LoVo (cell line): ENCODE measurements at regions not wholly inside any gene's neighbourhood (a gene's known extent, or its start where the extent isn't known, plus 50 kb on each side); places are given as distances from the start of the nearest gene placed in this dataset.

ENCODE experiments used
- DNase-seq: peaks from one replicate; pipeline ENCODE4 v3.0.0-alpha.2; 2016; ENCODE audit warnings: low spot score

DNA sequence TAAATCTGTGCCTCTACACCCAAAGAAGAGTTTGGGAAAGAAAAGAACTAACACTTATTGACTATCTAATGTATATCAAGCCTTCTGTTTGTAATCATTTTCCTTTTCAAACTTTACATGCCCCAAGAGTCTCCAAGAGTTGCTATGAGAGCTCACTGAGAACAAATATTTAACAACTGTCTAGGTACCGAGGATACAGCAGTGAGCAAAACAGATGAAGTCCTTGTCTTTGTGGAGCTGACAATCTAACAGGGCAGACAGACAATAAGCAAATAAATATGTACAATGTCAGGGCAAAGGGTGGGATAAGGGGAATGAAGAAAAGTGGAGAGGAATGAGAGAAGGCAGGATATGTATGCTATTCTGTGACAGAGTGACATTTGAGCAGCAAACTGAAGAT lies 64.8 kb upstream of the KSR1 start:
- DNase-seq: no peak

DNA sequence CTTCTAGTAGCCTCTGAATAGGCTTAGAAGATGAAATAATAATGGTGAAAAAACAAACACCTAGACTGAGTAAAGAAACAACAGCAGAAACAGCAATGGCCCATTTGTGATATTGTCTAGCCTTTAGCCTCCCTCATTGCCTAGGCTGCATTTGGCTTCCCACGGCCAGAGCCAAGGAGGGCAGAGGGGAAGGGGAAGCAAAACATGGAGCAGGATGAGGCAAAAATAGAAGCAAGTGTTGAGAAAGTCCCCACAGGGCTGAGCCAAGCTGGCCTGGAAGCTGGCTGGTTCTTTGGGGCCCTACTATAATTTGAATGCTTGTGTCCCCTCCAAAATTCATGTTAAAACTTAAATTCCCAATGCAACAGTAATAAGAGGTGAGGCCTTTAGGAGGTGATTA lies 60.2 kb upstream of the KSR1 start:
- DNase-seq: no peak

DNA sequence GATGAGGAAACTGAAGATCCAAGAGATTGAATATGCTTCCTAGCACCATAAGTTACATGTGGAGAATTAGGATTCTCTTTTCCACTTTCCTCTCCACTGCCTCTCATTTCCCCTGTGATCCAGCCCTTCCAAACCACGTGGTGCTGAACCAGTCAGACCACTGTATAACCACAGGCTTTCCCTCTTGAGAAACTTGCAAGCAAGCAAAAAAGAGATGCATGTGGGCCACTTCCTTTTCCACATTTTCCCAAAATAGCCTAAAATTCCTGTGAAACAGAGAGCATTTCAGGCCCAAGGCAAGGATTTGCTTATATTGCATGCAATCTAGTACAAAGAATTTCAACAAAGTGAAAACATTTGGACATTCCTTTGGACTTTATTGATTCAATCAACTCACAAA lies 59.3 kb upstream of the KSR1 start:
- no peak for DNase-seq

DNA sequence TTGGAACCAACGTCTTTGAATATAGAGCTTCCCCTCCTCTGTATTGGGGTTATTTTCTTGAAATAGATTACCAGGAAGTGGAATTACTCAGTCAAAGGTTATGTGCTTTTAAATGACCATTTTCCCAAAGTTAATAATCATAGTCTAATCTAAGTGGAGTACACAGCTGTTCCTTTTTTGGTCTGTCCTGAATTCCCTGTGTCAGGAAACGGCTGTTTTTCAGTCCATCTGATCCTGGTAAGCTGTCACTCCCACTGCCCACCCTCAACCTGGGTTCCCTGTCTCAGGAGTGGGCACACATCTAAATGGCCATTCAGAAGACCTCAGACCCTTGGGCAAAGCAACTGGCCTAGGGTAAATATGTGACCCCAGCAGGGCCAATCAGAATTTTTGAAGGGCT lies 57.6 kb upstream of the KSR1 start:
- DNase-seq: no peak

DNA sequence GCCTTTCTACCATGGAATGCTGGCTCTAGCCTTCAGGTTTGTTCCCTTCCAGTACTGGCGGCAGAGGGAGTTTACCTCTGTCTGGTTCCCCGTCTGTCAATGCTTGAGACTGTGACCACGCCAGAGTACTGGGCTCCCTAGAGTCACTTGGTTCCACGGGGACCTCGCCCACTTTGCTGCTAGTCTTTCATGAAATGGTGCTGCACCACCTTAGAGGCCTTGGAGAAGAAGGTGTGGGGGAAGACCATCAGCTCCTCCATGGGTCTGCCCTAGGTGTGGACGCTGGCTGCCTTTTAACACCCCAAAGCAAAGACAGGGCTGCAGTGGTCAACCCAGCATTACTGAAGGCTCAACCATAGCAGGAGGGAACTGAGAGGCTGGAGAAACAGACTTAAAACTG lies 55.3 kb upstream of the KSR1 start:
- DNase-seq: no peak

DNA sequence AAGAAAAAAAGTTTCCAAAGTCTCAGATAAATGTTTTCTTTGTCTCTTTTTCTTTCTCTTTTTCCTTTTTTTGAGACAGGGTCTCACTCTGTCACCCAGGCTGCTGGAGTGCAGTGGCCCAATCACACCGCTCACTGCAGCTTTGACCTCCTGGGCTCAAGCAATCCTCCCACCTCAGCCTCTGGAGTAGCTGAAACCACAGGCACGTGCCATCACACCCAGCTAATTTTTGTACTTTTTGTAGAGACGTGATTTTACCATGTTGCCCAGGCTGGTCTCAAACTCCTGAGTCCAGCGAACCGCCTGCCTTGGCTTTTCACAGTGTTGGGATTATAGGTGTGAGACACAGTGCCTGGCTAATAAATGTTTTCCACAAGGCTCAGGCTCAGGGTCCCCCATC lies 53.3 kb upstream of the KSR1 start:
- DNase-seq: no peak

DNA sequence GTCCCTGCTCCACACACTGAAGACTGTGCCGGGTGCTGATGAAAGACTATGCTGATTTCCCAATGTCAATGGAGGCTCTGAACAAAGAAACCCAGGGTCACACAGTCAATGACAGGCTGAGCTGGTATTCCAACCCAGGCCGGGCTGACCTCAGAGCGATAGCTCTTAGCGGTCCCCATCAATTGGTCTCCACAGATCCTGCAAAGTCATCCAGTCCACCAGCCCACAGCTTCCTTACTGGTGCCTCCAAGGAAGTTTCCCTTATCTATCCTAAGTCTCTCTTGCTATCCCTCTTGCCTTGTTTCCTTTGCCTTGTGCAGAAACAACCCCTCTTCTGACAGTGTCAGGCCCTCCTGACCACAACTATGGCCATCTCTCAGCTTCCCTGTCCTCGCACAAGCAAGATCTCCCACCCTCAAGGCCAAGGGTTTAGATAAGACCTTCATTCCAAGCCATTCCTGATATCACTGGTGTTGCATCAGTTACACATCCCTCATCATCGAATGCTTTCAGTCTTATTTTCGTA lies 52.7 kb upstream of the KSR1 start:
- DNase-seq: no peak

DNA sequence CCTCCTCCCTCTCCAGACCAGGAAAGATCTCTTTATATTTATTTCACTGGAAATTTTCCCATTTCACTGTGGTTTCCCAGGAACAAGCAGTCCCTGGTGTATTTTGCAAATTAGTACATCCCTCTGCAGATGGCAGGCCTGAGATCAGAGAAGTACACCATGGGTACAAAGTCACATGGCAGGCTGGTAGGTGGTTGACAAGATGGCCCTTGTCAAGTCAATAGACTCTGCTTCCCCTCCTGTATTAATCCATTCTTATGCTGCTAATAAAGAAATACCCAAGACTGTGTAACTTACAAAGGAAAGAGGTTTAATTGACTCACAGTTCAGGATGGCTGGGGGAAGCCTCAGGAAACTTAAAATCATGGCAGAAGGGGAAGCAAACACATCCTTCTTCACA lies 51.6 kb upstream of the KSR1 start:
- no peak for DNase-seq
